Hepatocyte (in vitro differentiated cells): ENCODE measurements at regions not wholly inside any gene's neighbourhood (a gene's known extent, or its start where the extent isn't known, plus 50 kb on each side); places are given as distances from the start of the nearest gene placed in this dataset.

Experiments
- DNase-seq: peaks from one replicate; pipeline ENCODE4 v3.0.0-alpha.2; 2016; ENCODE audit warnings: low spot score
- H2AFZ ChIP-seq: fragments of 200-600 bp; sonication (generic); 2 replicates; pipeline ENCODE4 v1.6.0; 2016; ENCODE audit warnings: antibody characterized with exemption, mild to moderate bottlenecking
- H3K27ac ChIP-seq: fragments of 200-600 bp; sonication (generic); 2 replicates; pipeline ENCODE4 v1.5.1; 2016; ENCODE audit warnings: mild to moderate bottlenecking
- H3K27me3 ChIP-seq: fragments of 200-600 bp; sonication (generic); 2 replicates; pipeline ENCODE4 v1.6.1; 2016
- H3K36me3 ChIP-seq: fragments of 200-600 bp; sonication (generic); replicated peaks from 2 replicates; pipeline ENCODE4 v1.5.1; 2016; ENCODE audit warnings: low read depth; ENCODE audit not compliant: insufficient read depth
- H3K4me1 ChIP-seq: fragments of 200-600 bp; sonication (generic); 2 replicates; pipeline ENCODE4 v1.5.1; 2016; ENCODE audit warnings: mild to moderate bottlenecking, moderate library complexity; ENCODE audit not compliant: insufficient read depth
- H3K4me2 ChIP-seq: fragments of 200-600 bp; sonication (generic); 2 replicates; pipeline ENCODE4 v1.6.0; 2016
- H3K4me3 ChIP-seq: fragments of 200-600 bp; sonication (generic); 2 replicates; pipeline ENCODE4 v1.5.1; 2016; ENCODE audit warnings: mild to moderate bottlenecking
- H3K79me2 ChIP-seq: fragments of 200-600 bp; sonication (generic); 2 replicates; pipeline ENCODE4 v1.6.0; 2017; ENCODE audit warnings: mild to moderate bottlenecking
- H3K9me2 ChIP-seq: fragments of 200-600 bp; sonication (generic); replicated peaks from 2 replicates; pipeline ENCODE4 v1.6.0; 2017; ENCODE audit warnings: mild to moderate bottlenecking; ENCODE audit not compliant: insufficient read depth
- H3K9me3 ChIP-seq: fragments of 200-600 bp; sonication (generic); 2 replicates; pipeline ENCODE4 v1.5.1; 2016; ENCODE audit warnings: low read depth, mild to moderate bottlenecking
- H4K20me1 ChIP-seq: fragments of 200-600 bp; sonication (generic); 2 replicates; pipeline ENCODE4 v1.6.0; 2016; ENCODE audit warnings: mild to moderate bottlenecking; ENCODE audit not compliant: insufficient read depth, poor library complexity, severe bottlenecking
- CTCF ChIP-seq: fragments of 200-600 bp; sonication (generic); IDR thresholded peaks from 2 replicates; pipeline ENCODE4 v1.5.1; 2016; ENCODE audit warnings: antibody characterized with exemption, mild to moderate bottlenecking; ENCODE audit not compliant: poor library complexity
- EZH2 ChIP-seq: fragments of 200-600 bp; sonication (generic); IDR thresholded peaks from 2 replicates; pipeline ENCODE4 v1.6.1; 2016; ENCODE audit warnings: antibody characterized with exemption, mild to moderate bottlenecking, borderline replicate concordance
- EZH2phosphoT487 ChIP-seq: fragments of 200-600 bp; sonication (generic); IDR thresholded peaks from one replicate; pipeline ENCODE4 v1.6.1; 2018; ENCODE audit warnings: antibody characterized with exemption, mild to moderate bottlenecking, low read depth, moderate library complexity; ENCODE audit not compliant: unreplicated experiment, severe bottlenecking
- WGBS: methylation state at CpG from one replicate; pipeline ENCODE4 v1.1.6; 2016; ENCODE audit warnings: low lambda C conversion rate; ENCODE audit errors: missing lambda C conversion rate; 5-methylcytosine and 5-hydroxymethylcytosine counted together

GRCh38 chr5:125011419-125011818 lies 265.0 kb upstream of the ZNF608 start:
- Histone ChIP-seq H2AFZ (no peak overlapping the region), H3K9me3 (no peaks in the 10 kb centered on the region), H3K27me3 (no peaks in the 10 kb centered on the region), H3K9me2 (no peaks in the 10 kb centered on the region), H3K27ac (peak overlapping the region; percentile 78), H3K36me3 (no peaks in the 10 kb centered on the region), H3K4me1 (peaks cover 17% of the 10 kb centered on the region), H3K4me3 (no peak overlapping the region), H3K4me2 (peak overlapping the region; percentile 52), H3K79me2 (no peaks in the 10 kb centered on the region), H4K20me1 (no peaks in the 10 kb centered on the region)
- DNase-seq: peak; percentile 35
- TF ChIP-seq EZH2phosphoT487: no peak
- no peak for TF ChIP-seq EZH2
- WGBS: 52% methylated on average over 2 of the region's 2 CpGs

GRCh38 chr5:125011947-125012346 lies 265.5 kb upstream of the ZNF608 start:
- no peak for DNase-seq
- Histone ChIP-seq H3K9me3 (no peaks in the 10 kb centered on the region), H3K9me2 (no peaks in the 10 kb centered on the region), H3K27me3 (no peaks in the 10 kb centered on the region), H2AFZ (no peak overlapping the region), H4K20me1 (no peaks in the 10 kb centered on the region), H3K36me3 (no peaks in the 10 kb centered on the region), H3K4me3 (no peak overlapping the region), H3K27ac (peak overlapping the region; percentile 68), H3K4me1 (peaks cover 17% of the 10 kb centered on the region), H3K4me2 (no peak overlapping the region), H3K79me2 (no peaks in the 10 kb centered on the region)
- 48% methylated on average over 4 of the region's 4 CpGs for WGBS
- TF ChIP-seq CTCF (no peak), EZH2 (no peak), EZH2phosphoT487 (no peak)

- H3K9me2 ChIP-seq: no peaks in the 10 kb centered on the region
- H4K20me1 ChIP-seq: no peaks in the 10 kb centered on the region
- H3K4me1 ChIP-seq: peaks cover 17% of the 10 kb centered on the region
- 57% methylated on average over 7 of the region's 7 CpGs for WGBS
- no peaks in the 10 kb centered on the region for H3K9me3 ChIP-seq
- H3K36me3 ChIP-seq: no peaks in the 10 kb centered on the region
- H2AFZ ChIP-seq: peak overlapping the region; percentile 41
- no peaks in the 10 kb centered on the region for H3K27me3 ChIP-seq
- H3K4me3 ChIP-seq: no peak overlapping the region
- no peaks in the 10 kb centered on the region for H3K79me2 ChIP-seq
- H3K27ac ChIP-seq: peak overlapping the region; percentile 68
- no peak for TF ChIP-seq EZH2
- no peak for TF ChIP-seq EZH2phosphoT487
- TF ChIP-seq CTCF: no peak
- DNase-seq: peak; percentile 13
- H3K4me2 ChIP-seq: peak overlapping the region; percentile 46
Measured at GRCh38 chr5:125012727-125013451, 266.4 kb upstream of the ZNF608 start.

GRCh38 chr5:125014202-125014601 lies 267.8 kb upstream of the ZNF608 start:
- H3K4me2 ChIP-seq: no peak overlapping the region
- H3K9me3 ChIP-seq: no peaks in the 10 kb centered on the region
- H3K9me2 ChIP-seq: no peaks in the 10 kb centered on the region
- H3K79me2 ChIP-seq: no peaks in the 10 kb centered on the region
- H3K36me3 ChIP-seq: no peaks in the 10 kb centered on the region
- H3K27ac ChIP-seq: no peak overlapping the region
- 52% methylated on average over 1 of the region's 1 CpG for WGBS
- H3K4me3 ChIP-seq: no peak overlapping the region
- H3K4me1 ChIP-seq: peaks cover 17% of the 10 kb centered on the region
- no peak for DNase-seq
- no peak overlapping the region for H2AFZ ChIP-seq
- no peak for TF ChIP-seq EZH2phosphoT487
- no peak for TF ChIP-seq CTCF
- TF ChIP-seq EZH2: no peak
- no peaks in the 10 kb centered on the region for H4K20me1 ChIP-seq
- no peaks in the 10 kb centered on the region for H3K27me3 ChIP-seq
